ENCODE measurements at regions not wholly inside any gene's neighbourhood (a gene's known extent, or its start where the extent isn't known, plus 50 kb on each side); places are given as distances from the start of the nearest gene placed in this dataset.

DNA sequence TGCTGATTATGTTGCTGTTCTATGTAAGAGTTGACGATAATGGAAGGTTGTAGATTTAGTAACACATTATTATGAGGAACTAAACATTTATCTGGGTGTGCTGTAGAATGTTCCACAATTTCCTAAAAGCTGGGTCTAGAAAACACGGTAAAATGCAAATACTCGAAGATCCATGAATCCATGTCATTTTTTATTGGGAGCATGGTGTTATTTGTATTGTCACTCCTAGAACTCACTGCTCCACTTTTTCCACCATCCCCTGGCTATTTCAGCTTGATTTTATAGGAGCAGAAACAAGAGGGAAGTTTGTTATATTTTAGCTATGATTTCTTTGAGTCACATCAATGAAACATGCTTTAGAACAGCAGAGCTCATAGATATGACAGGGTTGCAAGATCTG is 155.0 kb upstream of the ANK2 start:
- Histone ChIP-seq H3K79me2 (ENCODE audit: low read length) (no peaks in the 10 kb centered on the region), H3K4me2 (ENCODE audit: low read length) (no peak overlapping the region), H3K27ac (ENCODE audit: low read length) (no peak overlapping the region), H2AFZ (ENCODE audit: low read length) (no peak overlapping the region), H3K9me2 (replicated peaks; ENCODE audit: low read length) (no peaks in the 10 kb centered on the region), H3K9ac (ENCODE audit: low read length) (no peak overlapping the region), H4K20me1 (ENCODE audit: low read length) (no peaks in the 10 kb centered on the region), H3K4me1 (ENCODE audit: insufficient read depth, low read length) (no peaks in the 10 kb centered on the region), H3K4me3 (ENCODE audit: low read length) (no peak overlapping the region), H3F3A (ENCODE audit: low read length, unreplicated experiment) (no peaks in the 10 kb centered on the region), H3K27me3 (ENCODE audit: low read length) (peaks cover 25% of the 10 kb centered on the region), H3K9me3 (ENCODE audit: low read length) (no peaks in the 10 kb centered on the region), H3K36me3 (ENCODE audit: low read depth, low read length) (no peaks in the 10 kb centered on the region)
- DNase-seq: no peak
- POLR2A ChIA-PET (ENCODE audit: unreplicated experiment): interaction anchor here (0.7 kb wide), 1 partner anchor 46 kb away, joined by 3 read pairs; no protein-coding TSS in a partner anchor
- BruUV-seq (replicated peaks): no TSS peak
- intact Hi-C loops (cut with micrococcal nuclease): no loop called here
- no peak for ATAC-seq
- CTCF ChIA-PET: no interaction called here
- TF ChIP-seq EZH2phosphoT487 (IDR thresholded peaks at IDR 0.05; ENCODE audit: borderline replicate concordance, low read length) (no peak), EZH2 (IDR thresholded peaks at IDR 0.05; ENCODE audit: low read length, unreplicated experiment) (no peak), CTCF (conservative IDR thresholded peaks at IDR 0.05; ENCODE audit: low read depth, low read length) (no peak)

GRCh38 chr4:112894951-112895350 is 154.5 kb upstream of the ANK2 start:
- H3K9me3 ChIP-seq (ENCODE audit: low read length): no peaks in the 10 kb centered on the region
- no peaks in the 10 kb centered on the region for H3K79me2 ChIP-seq (ENCODE audit: low read length)
- H3K4me3 ChIP-seq (ENCODE audit: low read length): no peak overlapping the region
- no peaks in the 10 kb centered on the region for H3K36me3 ChIP-seq (ENCODE audit: low read depth, low read length)
- TF ChIP-seq EZH2phosphoT487 (IDR thresholded peaks at IDR 0.05; ENCODE audit: borderline replicate concordance, low read length) (no peak), EZH2 (IDR thresholded peaks at IDR 0.05; ENCODE audit: low read length, unreplicated experiment) (no peak), CTCF (conservative IDR thresholded peaks at IDR 0.05; ENCODE audit: low read depth, low read length) (no peak)
- no peak for ATAC-seq
- ChIA-PET CTCF (no interaction called here), POLR2A (ENCODE audit: unreplicated experiment) (interaction anchor here (0.7 kb wide), 1 partner anchor 45 kb away, joined by 3 read pairs; no protein-coding TSS in a partner anchor)
- no peak for DNase-seq
- peaks cover 25% of the 10 kb centered on the region for H3K27me3 ChIP-seq (ENCODE audit: low read length)
- H4K20me1 ChIP-seq (ENCODE audit: low read length): no peaks in the 10 kb centered on the region
- H3K9me2 ChIP-seq (replicated peaks; ENCODE audit: low read length): no peaks in the 10 kb centered on the region
- no peak overlapping the region for H3K27ac ChIP-seq (ENCODE audit: low read length)
- no peaks in the 10 kb centered on the region for H3F3A ChIP-seq (ENCODE audit: low read length, unreplicated experiment)
- no peak overlapping the region for H3K9ac ChIP-seq (ENCODE audit: low read length)
- BruUV-seq (replicated peaks): no TSS peak
- intact Hi-C loops (cut with micrococcal nuclease): no loop called here
- no peaks in the 10 kb centered on the region for H3K4me1 ChIP-seq (ENCODE audit: insufficient read depth, low read length)
- H2AFZ ChIP-seq (ENCODE audit: low read length): no peak overlapping the region
- no peak overlapping the region for H3K4me2 ChIP-seq (ENCODE audit: low read length)

GRCh38 chr4:112895811-112896608 is 153.4 kb upstream of the ANK2 start:
- H4K20me1 ChIP-seq (ENCODE audit: low read length): no peaks in the 10 kb centered on the region
- H3K36me3 ChIP-seq (ENCODE audit: low read depth, low read length): no peaks in the 10 kb centered on the region
- no peaks in the 10 kb centered on the region for H3K9me2 ChIP-seq (replicated peaks; ENCODE audit: low read length)
- no peak for TF ChIP-seq CTCF (conservative IDR thresholded peaks at IDR 0.05; ENCODE audit: low read depth, low read length)
- TF ChIP-seq EZH2phosphoT487 (IDR thresholded peaks at IDR 0.05; ENCODE audit: borderline replicate concordance, low read length): no peak
- TF ChIP-seq EZH2 (IDR thresholded peaks at IDR 0.05; ENCODE audit: low read length, unreplicated experiment): no peak
- no peaks in the 10 kb centered on the region for H3K4me1 ChIP-seq (ENCODE audit: insufficient read depth, low read length)
- H3K9ac ChIP-seq (ENCODE audit: low read length): no peak overlapping the region
- DNase-seq: no peak
- H3K4me2 ChIP-seq (ENCODE audit: low read length): no peak overlapping the region
- no peak overlapping the region for H3K4me3 ChIP-seq (ENCODE audit: low read length)
- no peak overlapping the region for H2AFZ ChIP-seq (ENCODE audit: low read length)
- H3K27ac ChIP-seq (ENCODE audit: low read length): no peak overlapping the region
- H3K9me3 ChIP-seq (ENCODE audit: low read length): no peaks in the 10 kb centered on the region
- no peak for ATAC-seq
- BruUV-seq (replicated peaks): no TSS peak
- POLR2A ChIA-PET (ENCODE audit: unreplicated experiment): no interaction called here
- intact Hi-C loops (cut with micrococcal nuclease): no loop called here
- H3K27me3 ChIP-seq (ENCODE audit: low read length): peaks cover 32% of the 10 kb centered on the region
- H3F3A ChIP-seq (ENCODE audit: low read length, unreplicated experiment): no peaks in the 10 kb centered on the region
- CTCF ChIA-PET: no interaction called here
- no peaks in the 10 kb centered on the region for H3K79me2 ChIP-seq (ENCODE audit: low read length)

Data from PC-3 (cell line).